GM19468 (cell line): ENCODE measurements at regions not wholly inside any gene's neighbourhood (a gene's known extent, or its start where the extent isn't known, plus 50 kb on each side); places are given as distances from the start of the nearest gene placed in this dataset.
"Not testable (repeated sequence)": the region's sequence is repeated elsewhere in the genome, so short reads cannot be mapped to it uniquely, and the experiment has no call there.

Source experiments
- ATAC-seq: cut with Tn5 transposase; IDR thresholded peaks from one replicate; pipeline ENCODE4 v1.9.1; 2021; ENCODE audit warnings: mild to moderate bottlenecking, moderate library complexity, moderate number of reproducible peaks; ENCODE audit not compliant: unreplicated experiment; ENCODE audit errors: extremely low read depth

DNA sequence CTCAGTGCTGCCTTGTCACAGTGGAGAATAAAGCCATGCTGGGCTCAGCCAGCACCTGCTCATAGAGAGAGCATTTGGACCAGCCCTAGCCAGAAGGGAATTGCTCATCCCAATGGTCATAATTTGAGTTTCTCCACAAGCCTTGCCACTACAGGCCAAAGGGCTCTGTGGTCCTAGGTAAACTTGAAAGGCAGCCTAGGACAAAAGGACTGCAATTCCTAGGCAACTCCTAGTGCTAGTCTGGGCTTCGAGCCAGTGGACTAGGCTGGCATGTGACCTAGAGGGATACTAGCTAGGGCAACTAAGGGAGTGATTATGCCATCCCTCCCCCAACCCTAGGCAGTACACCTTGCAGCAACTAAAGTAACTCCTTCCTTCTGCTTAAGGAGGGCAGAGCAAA is 516.2 kb downstream of the BCKDHB start:
- ATAC-seq = no peak

DNA sequence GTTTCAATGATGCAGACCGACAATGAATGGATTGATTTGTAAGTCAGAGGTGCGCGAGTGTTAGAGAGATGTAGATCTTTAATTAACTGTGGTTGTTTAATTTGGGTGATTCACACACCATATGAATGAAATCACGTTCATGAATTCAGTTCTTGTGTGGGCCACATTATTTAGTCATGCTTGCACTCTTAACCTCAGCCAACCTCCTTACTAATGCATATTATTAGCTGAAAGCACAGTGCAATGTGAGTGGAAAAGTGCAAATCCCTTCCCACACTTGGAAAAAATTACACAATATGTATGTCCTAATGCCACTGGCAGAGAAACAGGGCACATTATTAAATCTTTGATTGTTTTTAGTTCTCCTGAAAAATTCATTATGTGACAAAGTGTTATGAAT is 512.5 kb downstream of the BCKDHB start:
- no peak for ATAC-seq

DNA sequence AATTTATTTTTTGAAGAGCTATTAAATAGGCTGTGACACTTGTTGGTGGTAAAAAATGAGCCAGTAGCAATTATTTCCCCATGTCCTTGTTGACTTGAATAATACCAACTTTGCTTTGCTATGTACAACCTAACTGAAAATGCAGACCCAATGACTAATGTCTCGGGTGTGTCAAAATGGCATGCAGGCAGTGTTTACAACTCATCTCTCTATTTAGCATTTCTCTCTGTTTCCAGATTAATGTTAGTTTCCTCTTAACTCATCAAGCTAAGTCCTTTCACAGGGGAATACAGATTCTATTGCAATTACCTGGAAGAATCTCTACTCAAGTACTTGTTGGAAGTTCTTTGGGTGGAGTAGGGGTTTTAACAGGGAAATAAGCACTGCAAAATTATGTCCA is 504.4 kb downstream of the BCKDHB start:
- ATAC-seq = no peak

DNA sequence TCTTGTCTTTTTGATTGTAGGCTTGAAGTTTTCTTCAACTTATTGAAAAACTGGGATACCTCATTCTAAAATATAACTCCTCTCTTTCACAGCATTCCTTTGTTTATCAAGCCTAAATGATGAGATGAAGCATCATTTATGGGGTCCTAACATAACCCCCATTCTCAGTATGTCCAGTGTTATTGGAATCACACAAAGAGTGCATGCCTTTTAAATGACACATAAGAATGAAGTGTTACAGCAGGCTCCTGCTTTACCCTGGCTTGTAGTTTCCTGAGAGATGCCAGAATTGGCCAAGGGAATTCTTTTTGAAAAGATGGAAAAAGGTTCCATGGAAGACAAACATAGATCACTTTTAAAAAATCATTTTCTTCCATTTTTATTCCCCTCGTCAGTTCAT is 502.4 kb downstream of the BCKDHB start:
- ATAC-seq = no peak

DNA sequence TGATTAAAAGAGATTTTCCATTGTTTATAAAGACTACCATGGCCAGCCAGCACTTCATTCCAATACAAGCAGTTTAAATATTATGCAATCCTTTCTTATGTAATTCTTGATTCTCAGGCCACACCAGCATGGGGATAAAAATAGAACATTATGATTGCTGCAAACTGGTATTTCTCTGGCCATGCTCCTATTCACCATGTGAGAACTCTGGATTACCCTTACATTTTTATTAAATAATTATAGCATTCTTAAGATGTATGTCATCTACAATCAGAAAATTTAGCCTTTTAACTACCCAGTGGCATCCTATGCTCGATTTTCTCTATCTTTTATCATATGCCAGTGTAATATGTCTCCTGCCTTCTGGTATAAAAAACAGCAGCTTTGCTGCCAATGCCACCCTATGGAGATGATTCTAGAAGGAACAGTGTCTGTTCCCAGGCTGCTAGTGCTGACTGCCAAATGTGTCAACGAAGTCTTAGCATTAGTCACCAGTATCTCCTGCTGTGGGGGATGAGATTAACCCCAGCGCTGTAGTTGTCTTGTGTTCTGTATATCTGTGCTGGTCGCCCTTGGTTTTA is 501.4 kb downstream of the BCKDHB start:
- ATAC-seq = no peak

DNA sequence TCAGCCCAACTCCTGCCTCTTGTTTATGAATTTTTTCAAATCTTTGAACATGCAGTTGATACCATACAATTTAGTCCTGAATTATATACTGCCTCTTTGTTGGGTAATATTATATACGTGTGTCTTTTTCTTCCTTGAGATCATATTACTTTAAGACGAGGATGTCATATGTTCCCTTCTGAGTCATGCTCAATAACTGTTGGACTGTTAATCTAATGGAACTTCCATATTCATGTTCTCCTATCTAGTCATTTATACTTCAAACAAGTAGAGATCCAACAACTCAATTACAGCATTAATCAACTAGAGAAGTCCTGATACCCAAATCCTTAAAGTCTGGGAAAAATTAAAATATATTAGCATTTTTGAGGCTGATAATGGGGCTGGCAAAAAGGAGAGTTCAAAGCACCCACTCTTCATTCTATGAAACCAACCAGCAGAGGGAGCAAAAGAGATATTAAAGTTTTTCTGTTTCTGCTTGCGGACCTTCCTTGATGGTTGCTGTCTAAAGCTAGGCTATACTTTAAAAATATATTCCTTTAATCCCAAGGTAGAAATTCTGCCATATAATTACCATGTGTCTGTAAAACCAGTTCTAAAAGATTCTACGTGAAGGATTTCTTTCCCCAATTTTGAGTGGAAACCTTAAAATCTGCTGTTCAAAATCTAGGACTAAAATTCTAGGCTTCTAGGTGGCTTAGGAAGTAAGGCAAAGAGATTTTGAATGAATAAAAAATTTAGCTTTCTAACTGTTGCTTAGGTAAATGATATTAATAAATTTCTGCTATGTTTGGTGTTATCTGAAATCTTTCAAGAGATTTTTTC is 498.9 kb downstream of the BCKDHB start:
- no peak for ATAC-seq

DNA sequence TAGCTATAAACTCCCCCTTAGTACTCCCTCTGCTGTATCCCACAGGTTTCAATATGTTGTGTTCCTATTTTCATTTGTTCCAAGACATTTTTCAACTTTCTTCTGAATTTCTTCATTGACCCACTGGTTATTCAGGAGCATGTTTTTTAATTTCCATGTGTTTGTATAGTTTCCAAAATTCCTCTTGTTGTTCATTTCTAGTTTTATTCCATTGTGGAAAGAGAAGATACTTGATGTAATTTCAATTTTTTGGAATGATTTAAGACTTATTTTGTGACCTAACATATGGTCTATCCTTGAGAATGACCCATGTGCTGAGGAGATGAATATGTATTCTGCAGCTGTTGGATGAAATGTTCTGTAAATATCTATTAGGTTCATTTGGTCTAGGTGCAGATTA is 497.2 kb downstream of the BCKDHB start:
- ATAC-seq = no peak

DNA sequence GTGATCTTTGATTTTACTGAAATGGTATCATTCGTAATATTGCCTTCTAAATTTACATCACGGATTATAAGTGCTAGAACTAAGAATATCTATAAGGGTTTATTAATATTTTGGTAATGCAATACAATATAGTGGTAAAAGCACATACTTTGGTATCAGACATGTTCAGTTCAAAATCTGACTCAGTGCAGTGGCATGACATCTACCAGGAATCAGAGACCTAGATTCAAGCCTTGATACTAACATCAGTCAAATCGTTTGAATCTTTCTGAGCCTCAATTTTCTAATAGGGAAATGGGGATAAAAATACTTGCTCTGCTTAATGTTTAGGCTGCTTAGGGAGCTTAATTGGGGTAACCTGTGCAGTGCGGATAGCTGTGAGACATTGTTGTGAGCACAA is 488.0 kb downstream of the BCKDHB start:
- no peak for ATAC-seq

DNA sequence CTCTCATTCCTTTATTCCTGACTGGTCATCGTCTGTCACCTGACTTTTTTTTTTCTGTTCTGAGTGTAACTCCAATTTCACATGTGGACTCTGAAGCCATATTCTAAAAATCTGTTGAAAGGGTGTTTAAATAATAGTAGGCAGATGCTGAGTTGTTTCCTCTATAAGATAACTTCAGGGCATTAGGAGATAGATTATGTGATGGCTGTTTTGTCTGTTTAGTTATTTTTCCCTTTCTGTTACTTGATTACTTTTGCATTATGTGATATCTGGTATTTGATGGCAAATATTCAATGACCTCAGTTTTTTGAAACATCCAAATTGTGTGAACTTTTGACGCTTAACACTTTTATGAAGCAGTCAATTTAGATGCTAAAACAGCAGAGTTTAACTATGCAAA is 486.0 kb downstream of the BCKDHB start:
- no peak for ATAC-seq

DNA sequence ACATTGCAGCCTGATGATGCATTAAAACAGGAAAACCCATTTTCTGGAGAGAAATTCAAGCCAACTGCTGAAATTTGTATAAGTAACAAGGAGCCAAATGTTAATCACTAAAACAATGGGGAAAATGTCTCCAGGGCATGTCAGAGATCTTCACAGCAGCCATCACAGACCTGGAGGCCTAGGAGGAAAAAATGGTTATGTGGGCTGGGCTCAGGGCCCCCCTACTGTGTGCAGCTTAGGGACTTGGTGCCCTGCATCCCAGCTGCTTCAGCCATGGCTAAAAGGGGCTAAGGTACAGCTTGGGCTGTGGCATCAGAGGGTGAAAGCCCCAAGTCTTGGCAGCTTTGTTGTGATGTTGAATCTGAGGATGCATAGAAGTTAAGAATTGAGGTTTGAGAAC is 479.8 kb downstream of the BCKDHB start:
- no peak for ATAC-seq

DNA sequence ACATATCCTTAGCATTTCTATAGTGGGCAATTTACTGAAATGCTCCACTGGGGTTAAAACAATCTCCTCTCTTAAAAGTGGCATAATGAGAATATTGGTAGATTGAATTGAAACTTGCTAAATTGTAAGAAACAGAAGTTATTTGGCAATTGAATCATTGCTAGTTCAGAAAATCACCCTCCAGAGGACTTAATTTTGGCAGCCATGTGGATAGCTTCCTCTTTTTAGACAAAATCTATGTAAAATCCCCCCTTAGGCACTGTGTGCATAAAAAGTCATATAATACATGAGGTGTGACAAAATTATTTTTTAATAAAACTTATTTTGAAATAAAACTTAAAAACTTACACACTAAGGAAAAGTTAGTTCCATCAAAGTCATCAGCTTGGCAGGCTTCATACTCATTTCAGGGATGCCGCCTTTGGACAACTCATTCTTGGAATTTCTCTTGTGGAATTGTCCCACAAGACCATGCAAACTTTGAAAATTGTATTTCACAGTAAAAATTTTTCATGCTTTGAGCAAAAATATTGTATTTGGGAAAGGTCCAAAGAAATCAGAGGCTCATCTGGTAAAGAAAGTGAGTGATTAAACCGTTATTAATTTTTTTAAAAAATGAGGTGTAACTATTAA is 473.0 kb downstream of the BCKDHB start:
- ATAC-seq = no peak

DNA sequence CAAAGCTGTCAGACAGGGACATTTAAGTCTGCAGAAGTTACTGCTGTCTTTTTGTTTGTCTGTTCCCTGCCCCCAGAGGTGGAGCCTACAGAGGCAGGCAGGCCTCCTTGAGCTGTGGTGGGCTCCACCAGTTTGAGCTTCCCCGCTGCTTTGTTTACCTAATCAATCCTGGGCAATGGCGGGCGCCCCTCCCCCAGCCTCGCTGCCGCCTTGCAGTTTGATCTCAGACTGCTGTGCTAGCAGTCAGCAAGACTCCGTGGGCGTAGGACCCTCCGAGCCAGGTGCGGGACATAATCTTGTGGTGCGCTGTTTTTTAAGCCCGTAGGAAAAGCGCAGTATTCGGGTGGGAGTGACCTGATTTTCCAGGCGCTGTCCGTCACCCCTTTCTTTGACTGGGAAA is 466.8 kb downstream of the BCKDHB start:
- not testable (repeated sequence) for ATAC-seq

DNA sequence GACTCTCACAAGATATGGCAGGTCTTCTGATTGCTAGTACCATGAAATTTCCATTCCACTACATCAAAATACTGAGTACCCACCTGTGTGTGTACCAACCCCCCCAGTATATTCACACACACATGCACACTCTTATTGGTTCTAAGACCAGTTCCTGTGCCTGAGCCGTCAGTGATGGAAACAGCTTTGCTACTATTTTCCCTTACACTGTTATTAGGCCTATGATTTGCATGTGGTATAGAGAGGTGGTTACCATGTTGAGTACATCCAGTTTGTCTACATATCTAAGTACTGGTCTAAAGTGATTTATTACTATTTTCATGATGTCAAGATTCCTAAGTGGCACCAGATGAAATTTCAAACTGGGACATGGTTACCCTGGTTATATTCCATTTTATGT is 459.9 kb downstream of the BCKDHB start:
- ATAC-seq = no peak

DNA sequence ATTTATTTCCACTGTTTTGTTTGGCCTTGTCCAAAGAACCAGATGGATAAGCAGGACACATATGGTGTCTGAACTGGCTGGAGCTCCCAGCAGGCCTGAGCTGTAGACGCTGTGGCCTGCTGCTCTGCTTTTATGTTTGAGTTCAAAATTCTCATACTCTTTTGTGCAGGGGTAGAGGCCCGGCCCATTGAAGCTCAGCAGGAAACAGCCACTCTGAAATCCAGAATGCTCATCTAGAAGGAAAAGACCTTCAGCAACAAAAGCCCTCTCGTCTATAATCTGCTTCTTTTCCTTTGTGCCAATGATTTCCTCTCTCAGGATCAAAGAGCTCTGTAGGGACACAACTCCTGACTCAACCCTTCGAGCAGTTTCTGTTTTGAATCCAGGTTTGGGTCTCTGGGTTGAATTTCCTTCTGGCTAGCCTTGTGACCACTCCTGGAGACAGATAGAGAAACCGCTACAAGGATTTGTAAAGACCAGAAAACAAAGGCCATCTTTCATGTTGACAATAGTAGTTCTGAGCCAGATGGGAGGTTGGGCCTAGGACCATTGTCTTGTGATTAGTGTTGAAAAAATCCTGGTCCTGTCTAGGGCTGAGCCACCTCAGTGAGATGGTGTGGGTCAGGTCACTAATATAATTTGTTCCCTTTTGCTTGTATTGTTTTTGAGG is 446.7 kb downstream of the BCKDHB start:
- no peak for ATAC-seq

DNA sequence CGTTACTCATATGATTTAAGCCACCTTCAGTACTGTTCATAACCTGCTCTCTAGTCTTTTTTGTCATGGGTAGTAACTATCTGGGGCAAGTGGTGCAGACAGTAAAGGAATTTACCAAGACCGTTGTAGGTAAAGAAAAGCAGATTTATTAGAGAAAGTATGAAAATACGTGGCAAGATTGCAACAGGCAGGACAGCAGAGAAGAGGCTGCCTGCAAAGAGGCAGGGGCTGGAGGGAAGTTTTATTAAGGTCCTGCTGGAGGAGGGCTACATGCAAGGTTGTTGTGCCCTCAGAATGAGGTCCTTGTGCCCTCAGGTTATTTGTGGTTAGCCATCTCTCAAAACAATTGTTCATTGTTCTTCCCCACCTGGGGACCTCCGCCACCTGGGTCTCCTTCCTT is 444.3 kb downstream of the BCKDHB start:
- no peak for ATAC-seq

DNA sequence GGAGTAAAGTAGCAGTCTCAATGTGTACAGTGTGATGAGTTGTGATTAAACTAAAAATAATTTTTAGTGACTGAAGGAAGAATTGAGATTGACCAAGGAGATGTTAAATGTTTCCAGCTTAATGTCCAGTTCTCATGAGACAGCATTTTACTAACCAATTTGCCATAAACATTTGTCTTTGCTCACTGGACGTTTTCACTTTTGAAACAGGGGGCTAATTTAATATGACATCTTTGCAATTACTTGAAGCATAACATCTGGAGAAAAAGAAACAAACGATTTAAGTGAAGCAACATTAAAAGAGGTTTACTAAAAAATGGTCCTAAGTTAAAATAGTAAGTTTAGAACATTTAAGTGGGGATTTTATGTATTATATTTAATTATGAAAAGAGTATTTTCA is 443.8 kb downstream of the BCKDHB start:
- no peak for ATAC-seq

DNA sequence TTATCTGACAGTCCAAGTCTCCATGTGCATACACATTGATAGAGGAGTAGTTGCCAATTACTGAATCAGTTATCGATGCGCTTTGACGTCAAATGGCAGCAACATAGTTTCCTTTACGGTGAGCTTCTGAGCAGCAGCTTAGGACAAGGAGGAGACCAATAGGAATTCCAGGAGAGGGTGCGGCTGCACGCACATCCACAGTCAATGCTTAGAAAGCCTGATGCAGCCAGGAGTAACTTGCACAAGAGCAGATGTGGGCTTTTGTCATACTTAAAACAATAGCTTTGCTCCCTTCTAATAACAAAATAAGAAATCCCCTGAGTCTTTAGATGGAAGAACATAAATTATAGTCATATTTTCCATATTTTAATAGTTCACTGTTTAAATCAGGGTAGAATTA is 442.1 kb downstream of the BCKDHB start:
- ATAC-seq = no peak

DNA sequence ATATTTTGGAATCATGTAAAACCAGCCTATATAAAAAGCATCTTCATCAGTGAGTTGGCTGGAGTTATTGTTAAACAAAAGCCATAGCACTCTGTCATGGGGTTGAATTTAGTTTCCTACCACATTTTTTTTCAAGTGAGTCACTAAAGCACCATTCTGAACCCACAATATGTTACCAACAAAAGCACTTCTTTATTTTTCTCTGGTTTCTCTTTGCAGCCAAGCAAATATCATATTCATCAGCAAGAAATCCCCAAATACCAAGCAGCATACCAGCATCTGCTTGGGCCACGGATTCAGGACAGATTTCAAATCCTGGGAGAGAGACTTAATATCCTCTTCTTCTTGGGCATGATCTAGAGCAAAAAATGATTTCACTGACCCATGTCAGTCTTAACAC is 441.4 kb downstream of the BCKDHB start:
- no peak for ATAC-seq

DNA sequence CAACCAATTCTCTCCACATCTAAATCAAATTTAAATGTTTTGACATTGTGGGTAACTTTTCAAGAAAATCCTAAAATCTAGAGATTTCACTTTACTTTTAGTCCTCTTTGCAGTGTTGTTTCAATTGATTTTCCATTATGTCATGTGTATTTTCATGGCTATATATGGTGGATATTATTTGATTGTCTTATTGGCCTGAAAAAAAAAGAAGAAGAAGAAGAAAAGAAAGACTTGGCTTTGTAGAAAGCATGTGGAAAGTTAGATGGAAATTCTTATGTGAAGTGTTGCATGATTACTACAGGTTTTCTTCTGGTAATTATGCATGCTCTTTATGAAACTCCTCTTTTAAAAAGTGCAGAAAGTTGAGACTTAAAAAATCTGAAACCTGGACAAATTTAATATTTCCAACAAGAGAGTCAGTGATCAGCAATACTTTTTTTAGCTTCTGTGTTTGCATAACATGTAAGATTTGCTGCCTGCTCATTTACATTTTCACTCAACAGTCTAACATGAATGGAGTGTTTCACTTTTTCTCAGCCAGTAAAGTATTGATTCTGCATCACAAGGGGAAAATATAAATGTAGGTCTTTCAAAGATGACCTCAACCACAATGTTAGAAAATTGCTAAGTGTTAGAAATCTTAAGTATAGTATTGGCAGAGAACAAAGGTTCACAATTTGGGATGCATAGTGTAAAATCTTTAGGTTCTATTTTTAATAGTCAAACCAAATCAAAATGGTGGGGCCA is 438.7 kb downstream of the BCKDHB start:
- ATAC-seq = no peak

DNA sequence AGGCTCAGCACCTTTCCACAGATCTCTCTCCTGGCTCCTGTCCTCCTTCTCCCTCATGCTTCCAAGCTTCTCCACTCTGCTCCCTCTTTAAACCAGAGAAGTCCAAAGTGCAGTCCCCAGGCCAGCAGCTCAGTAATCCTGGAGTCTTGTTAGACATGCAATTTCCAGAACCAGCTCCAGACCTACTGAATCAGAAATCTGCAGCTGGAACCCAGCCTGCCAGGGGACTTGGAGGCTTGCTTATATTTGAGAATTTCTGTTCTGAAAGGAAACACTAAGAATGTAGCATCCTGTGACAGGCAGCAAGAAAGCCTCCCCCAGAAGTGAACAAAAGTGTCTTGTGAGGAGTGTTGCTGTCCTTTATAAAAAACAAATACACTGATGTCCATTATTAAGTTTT is 438.1 kb downstream of the BCKDHB start:
- ATAC-seq = no peak
